BLaER1 treated with 17β-estradiol and CSF1 and Interleukin-3, amounts not matched to agents 10 nM and 100 nM (cell line): ENCODE measurements at regions not wholly inside any gene's neighbourhood (a gene's known extent, or its start where the extent isn't known, plus 50 kb on each side); places are given as distances from the start of the nearest gene placed in this dataset.
"Not testable (repeated sequence)": the region's sequence is repeated elsewhere in the genome, so short reads cannot be mapped to it uniquely, and the experiment has no call there.

ENCODE experiments used
- H3K27ac ChIP-seq, 11 experiments: shearing (Covaris generic); formaldehyde crosslinking; 2 replicates each; pipeline ENCODE4 v1.8.1; 2022
- H3K27me3 ChIP-seq, 11 experiments: shearing (Covaris generic); formaldehyde crosslinking; 2 replicates each; pipeline ENCODE4 v1.8.1; 2022
- H3K36me3 ChIP-seq, 11 experiments: shearing (Covaris generic); formaldehyde crosslinking; 2 replicates each; pipeline ENCODE4 v1.8.1; 2022
- H3K4me1 ChIP-seq, 10 experiments: shearing (Covaris generic); formaldehyde crosslinking; 2 replicates each; pipeline ENCODE4 v1.8.1; 2022
- H3K4me2 ChIP-seq, 11 experiments: shearing (Covaris generic); formaldehyde crosslinking; 2 replicates each; pipeline ENCODE4 v1.8.1; 2022
- H3K4me3 ChIP-seq, 10 experiments: shearing (Covaris generic); formaldehyde crosslinking; 2 replicates each; pipeline ENCODE4 v1.8.1; 2022
- H3K9ac ChIP-seq, 11 experiments: shearing (Covaris generic); formaldehyde crosslinking; 2 replicates each; pipeline ENCODE4 v1.8.1; 2022
- H3K9me3 ChIP-seq, 11 experiments: shearing (Covaris generic); formaldehyde crosslinking; replicated peaks in 1 of 11; 2 replicates each; pipeline ENCODE4 v1.8.1; 2022
- H4K20me1 ChIP-seq, 11 experiments: shearing (Covaris generic); formaldehyde crosslinking; 2 replicates each; pipeline ENCODE4 v1.8.1; 2022
- Cebpa-rat ChIP-seq, 11 experiments: shearing (Covaris generic); IDR thresholded peaks; 2 replicates each; pipeline ENCODE4 v1.8.1; 2022

GRCh38 chrX:3550871-3551270 is 162.6 kb downstream of the PRKX start:
- Histone ChIP-seq H3K4me2 (peak overlapping the region in 8 of 11 experiments; percentile 1 to 55 (median 32); a peak in 9 of 22 replicates), H3K9me3 (peaks cover 0 to 4% (median 0%) of the 10 kb centered on the region in 11 experiments; a peak in 1 of 22 replicates), H3K27ac (no peak overlapping the region), H3K9ac (no peak overlapping the region), H4K20me1 (no peaks in the 10 kb centered on the region), H3K27me3 (no peaks in the 10 kb centered on the region), H3K4me1 (peaks cover 10 to 27% (median 22%) of the 10 kb centered on the region in 10 experiments; a peak in 18 of 20 replicates), H3K4me3 (no peak overlapping the region), H3K36me3 (no peaks in the 10 kb centered on the region)
- no peak for TF ChIP-seq Cebpa-rat (IDR thresholded peaks at IDR 0.05)

GRCh38 chrX:3550160-3550751 is 163.2 kb downstream of the PRKX start:
- Histone ChIP-seq H3K4me2 (peak overlapping the region in 10 of 11 experiments; percentile 1 to 66 (median 40); a peak in 14 of 22 replicates), H3K9ac (no peak overlapping the region), H4K20me1 (no peaks in the 10 kb centered on the region), H3K27me3 (no peaks in the 10 kb centered on the region), H3K9me3 (peaks cover 0 to 4% (median 0%) of the 10 kb centered on the region in 11 experiments; a peak in 1 of 22 replicates), H3K27ac (no peak overlapping the region), H3K4me1 (peaks cover 10 to 27% (median 22%) of the 10 kb centered on the region in 10 experiments; a peak in 18 of 20 replicates), H3K4me3 (no peak overlapping the region), H3K36me3 (no peaks in the 10 kb centered on the region)
- no peak for TF ChIP-seq Cebpa-rat (IDR thresholded peaks at IDR 0.05)

GRCh38 chrX:3549411-3549911 is 164.0 kb downstream of the PRKX start:
- no peak overlapping the region for H3K27ac ChIP-seq

DNA sequence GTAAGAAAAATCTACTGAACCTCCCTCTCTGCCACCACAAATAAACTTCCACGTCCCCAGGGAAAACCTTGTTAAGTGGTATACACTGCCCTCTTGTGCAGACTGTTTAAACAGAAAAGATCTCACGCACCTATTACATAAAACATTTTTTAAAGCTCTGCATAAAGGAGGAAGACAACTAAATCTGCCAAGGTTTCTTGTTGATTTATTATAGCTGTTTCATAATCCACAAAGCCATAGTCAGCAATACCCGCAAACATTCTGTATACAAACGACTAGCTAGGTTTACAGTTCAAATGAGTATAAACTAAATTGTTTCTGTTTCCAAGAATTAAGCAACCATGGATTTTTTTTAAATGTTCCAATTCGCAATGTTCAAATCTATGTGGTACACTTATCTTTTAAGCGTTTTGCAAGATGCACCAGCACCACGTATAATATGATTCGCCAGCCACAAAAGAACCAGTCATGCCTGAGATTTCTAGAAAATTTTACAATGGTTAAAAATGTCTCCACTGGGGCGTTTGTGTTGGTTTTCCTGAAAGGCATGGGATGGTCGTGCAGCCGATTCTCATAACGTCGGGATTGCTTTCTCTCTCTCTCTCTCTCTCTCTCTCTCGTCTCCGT is 164.6 kb downstream of the PRKX start:
- no peak overlapping the region for H3K9ac ChIP-seq

More at GRCh38 chrX:3549411-3549911, 164.0 kb downstream of the PRKX start:
- H3K4me2 ChIP-seq: peak overlapping the region in 10 of 11 experiments; percentile 27 to 66 (median 41); a peak in 16 of 22 replicates
- peaks cover 10 to 27% (median 22%) of the 10 kb centered on the region in 10 experiments; a peak in 18 of 20 replicates for H3K4me1 ChIP-seq
- H3K27me3 ChIP-seq: no peaks in the 10 kb centered on the region
- H3K9ac ChIP-seq: no peak overlapping the region
- no peaks in the 10 kb centered on the region for H3K36me3 ChIP-seq
- no peak overlapping the region for H3K4me3 ChIP-seq
- peak in 2 of 11 experiments; percentile 13 to 27; a peak in 2 of 22 replicates for TF ChIP-seq Cebpa-rat (IDR thresholded peaks at IDR 0.05)
- no peaks in the 10 kb centered on the region for H4K20me1 ChIP-seq
- peaks cover 0 to 4% (median 0%) of the 10 kb centered on the region in 11 experiments; a peak in 1 of 22 replicates for H3K9me3 ChIP-seq

DNA sequence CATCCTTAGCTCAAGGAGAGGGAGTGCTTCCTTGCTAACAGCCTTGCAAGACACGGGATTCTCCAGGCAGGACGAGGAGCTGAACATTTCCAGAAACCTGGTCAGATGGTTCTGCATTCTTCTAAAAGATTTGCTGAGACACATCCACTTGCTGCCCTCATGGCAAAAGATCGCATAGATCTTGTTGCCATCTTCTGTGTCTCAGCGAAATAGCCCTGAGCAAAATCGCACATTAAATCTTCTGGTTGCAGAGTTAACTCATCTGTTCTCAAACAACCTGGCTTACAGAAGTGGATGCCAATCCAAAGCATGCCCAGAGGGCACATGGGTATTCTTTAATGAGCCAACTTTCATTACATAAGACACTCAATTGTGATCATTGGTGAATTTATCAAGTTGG is 167.5 kb downstream of the PRKX start:
- H3K9me3 ChIP-seq: peaks cover 0 to 23% (median 9%) of the 10 kb centered on the region in 11 experiments; a peak in 9 of 22 replicates
- H3K4me1 ChIP-seq: peaks cover 10 to 26% (median 20%) of the 10 kb centered on the region in 10 experiments; a peak in 18 of 20 replicates
- no peak overlapping the region for H3K4me3 ChIP-seq
- H3K27ac ChIP-seq: no peak overlapping the region
- no peak overlapping the region for H3K9ac ChIP-seq
- H4K20me1 ChIP-seq: no peaks in the 10 kb centered on the region
- no peaks in the 10 kb centered on the region for H3K27me3 ChIP-seq
- no peak for TF ChIP-seq Cebpa-rat (IDR thresholded peaks at IDR 0.05)
- no peaks in the 10 kb centered on the region for H3K36me3 ChIP-seq
- no peak overlapping the region for H3K4me2 ChIP-seq

More for the DNA sequence above, 164.6 kb downstream of the PRKX start:
- H3K27me3 ChIP-seq: no peaks in the 10 kb centered on the region
- H3K27ac ChIP-seq: no peak overlapping the region
- H3K4me1 ChIP-seq: peaks cover 10 to 27% (median 22%) of the 10 kb centered on the region in 10 experiments; a peak in 18 of 20 replicates
- peak overlapping the region in 10 of 11 experiments; percentile 27 to 66 (median 41); a peak in 16 of 22 replicates for H3K4me2 ChIP-seq
- peaks cover 0 to 8% (median 0%) of the 10 kb centered on the region in 11 experiments; a peak in 1 of 22 replicates for H3K9me3 ChIP-seq
- H3K36me3 ChIP-seq: no peaks in the 10 kb centered on the region
- TF ChIP-seq Cebpa-rat (IDR thresholded peaks at IDR 0.05): no peak; a peak in 1 of 22 replicates
- H4K20me1 ChIP-seq: no peaks in the 10 kb centered on the region
- no peak overlapping the region for H3K4me3 ChIP-seq

- Histone ChIP-seq H3K9ac (no peak overlapping the region), H3K27me3 (no peaks in the 10 kb centered on the region), H3K36me3 (no peaks in the 10 kb centered on the region), H3K9me3 (peaks cover 0 to 19% (median 9%) of the 10 kb centered on the region in 11 experiments; a peak in 10 of 22 replicates), H3K4me3 (no peak overlapping the region), H4K20me1 (no peaks in the 10 kb centered on the region), H3K4me2 (no peak overlapping the region), H3K27ac (no peak overlapping the region), H3K4me1 (no peaks in the 10 kb centered on the region)
- no peak for TF ChIP-seq Cebpa-rat (IDR thresholded peaks at IDR 0.05)
Observed at GRCh38 chrX:3541336-3541735, 172.1 kb downstream of the PRKX start.

DNA sequence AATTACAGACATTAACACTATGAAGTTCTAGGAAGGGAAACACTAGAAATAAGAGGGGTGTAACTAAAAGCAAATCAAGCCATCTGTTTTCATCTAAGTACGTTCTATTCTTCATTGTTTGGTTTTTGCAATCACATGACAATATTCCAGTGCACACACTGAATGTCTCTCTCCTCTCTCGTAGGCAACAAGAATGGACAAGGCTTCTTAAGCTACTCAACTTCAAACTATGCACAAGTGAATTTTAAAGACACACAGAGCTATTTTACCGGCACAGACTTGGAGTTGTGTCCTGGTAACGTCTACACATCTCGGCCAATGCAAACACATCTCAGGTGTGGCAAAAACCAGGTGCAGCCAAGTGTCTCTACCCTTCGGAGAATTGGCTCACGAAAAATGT is 173.3 kb downstream of the PRKX start:
- Histone ChIP-seq H3K4me1 (no peaks in the 10 kb centered on the region), H3K27ac (no peak overlapping the region), H3K9me3 (peaks cover 7 to 30% (median 19%) of the 10 kb centered on the region in 11 experiments), H3K27me3 (no peaks in the 10 kb centered on the region), H3K4me3 (no peak overlapping the region), H4K20me1 (no peaks in the 10 kb centered on the region), H3K4me2 (no peak overlapping the region), H3K9ac (no peak overlapping the region), H3K36me3 (no peaks in the 10 kb centered on the region)
- TF ChIP-seq Cebpa-rat (IDR thresholded peaks at IDR 0.05): no peak

DNA sequence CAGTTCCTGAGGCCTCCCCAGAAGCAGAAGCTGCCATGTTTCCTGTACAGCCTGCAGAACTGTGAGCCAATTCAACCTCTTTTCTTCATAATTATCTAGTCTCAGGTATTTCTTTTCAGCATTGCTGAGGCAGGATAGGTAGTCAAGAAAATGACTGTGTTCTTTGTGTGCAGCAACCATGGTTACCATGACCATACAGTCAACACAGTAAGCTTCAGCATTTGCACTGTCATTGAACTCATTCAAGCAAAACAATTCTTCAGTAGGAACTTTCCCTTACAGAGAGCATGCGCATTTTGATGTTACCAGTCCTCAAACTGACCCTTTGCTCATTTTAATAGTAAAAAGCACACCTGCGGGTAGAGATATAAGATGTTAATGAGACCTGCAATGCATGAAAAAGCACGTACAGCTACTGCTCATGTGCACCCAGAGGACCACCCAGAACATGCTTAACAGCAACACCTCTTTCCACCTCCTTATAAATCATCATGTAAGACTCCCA is 180.8 kb downstream of the PRKX start:
- no peaks in the 10 kb centered on the region; a peak in 1 of 22 replicates for H3K36me3 ChIP-seq
- TF ChIP-seq Cebpa-rat (IDR thresholded peaks at IDR 0.05): no peak

DNA sequence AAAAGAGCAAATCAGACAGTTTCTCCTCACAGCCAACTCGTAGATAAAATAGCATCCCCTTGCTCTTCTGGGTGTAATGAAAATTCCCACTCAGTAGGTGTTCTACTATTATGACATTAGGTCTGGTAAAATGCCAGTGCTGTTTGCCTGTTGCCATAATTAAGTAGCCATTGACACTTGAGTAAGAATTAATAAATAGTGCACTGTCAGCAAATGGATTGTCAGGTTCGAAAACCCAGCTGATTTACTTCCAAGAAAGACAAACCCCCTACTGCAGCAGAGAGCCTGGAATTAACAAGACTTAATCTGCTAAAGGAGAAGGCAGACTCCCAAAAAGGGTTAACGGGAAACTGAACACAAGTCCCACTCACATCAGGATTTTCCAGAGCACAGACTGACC is 182.0 kb downstream of the PRKX start:
- H3K4me1 ChIP-seq, H4K20me1 ChIP-seq, H3K9ac ChIP-seq, H3K4me2 ChIP-seq, H3K27me3 ChIP-seq, H3K36me3 ChIP-seq, H3K4me3 ChIP-seq, H3K27ac ChIP-seq: not testable (repeated sequence)
- H3K9me3 ChIP-seq: peaks cover 22 to 45% (median 32%) of the 10 kb centered on the region in 11 experiments

More for the DNA sequence above, 180.8 kb downstream of the PRKX start:
- peaks cover 0 to 6% (median 4%) of the 10 kb centered on the region in 10 experiments; a peak in 5 of 20 replicates for H3K4me1 ChIP-seq
- H3K27ac ChIP-seq: no peak overlapping the region
- H3K9ac ChIP-seq: no peak overlapping the region
- H3K27me3 ChIP-seq: no peaks in the 10 kb centered on the region
- H3K4me2 ChIP-seq: no peak overlapping the region
- H3K4me3 ChIP-seq: no peak overlapping the region
- H4K20me1 ChIP-seq: no peaks in the 10 kb centered on the region
- peaks cover 22 to 46% (median 32%) of the 10 kb centered on the region in 11 experiments for H3K9me3 ChIP-seq
